Chondrocyte (in vitro differentiated cells): ENCODE measurements at regions not wholly inside any gene's neighbourhood (a gene's known extent, or its start where the extent isn't known, plus 50 kb on each side); places are given as distances from the start of the nearest gene placed in this dataset.

Source experiments
- DNase-seq: peaks from one replicate; pipeline ENCODE4 v3.0.0; 2021; ENCODE audit warnings: mixed read lengths, low spot score
- H3K27ac Mint-ChIP-seq: one replicate; pipeline ENCODE4 v1.8.0; 2021; ENCODE audit warnings: mild to moderate bottlenecking, moderate library complexity, mixed read lengths; ENCODE audit not compliant: unreplicated experiment
- H3K27me3 Mint-ChIP-seq: 2 replicates; pipeline ENCODE4 v1.8.0; 2021; ENCODE audit warnings: low read depth, mixed read lengths
- H3K36me3 Mint-ChIP-seq: 2 replicates; pipeline ENCODE4 v1.8.0; 2021; ENCODE audit warnings: low read depth, mixed read lengths
- H3K4me1 Mint-ChIP-seq: 2 replicates; pipeline ENCODE4 v1.8.0; 2021; ENCODE audit warnings: low read depth, mild to moderate bottlenecking, mixed read lengths
- H3K4me3 Mint-ChIP-seq: one replicate; pipeline ENCODE4 v1.8.0; 2021; ENCODE audit warnings: mild to moderate bottlenecking, moderate library complexity, mixed read lengths; ENCODE audit not compliant: unreplicated experiment
- H3K9me3 Mint-ChIP-seq: 2 replicates; pipeline ENCODE4 v1.8.0; 2021; ENCODE audit warnings: low read depth, mixed read lengths
- CTCF ChIP-seq: fragments of 200-600 bp; sonication (generic); IDR thresholded peaks from 2 replicates; pipeline ENCODE4 v1.5.0; 2021; ENCODE audit warnings: antibody characterized with exemption, mild to moderate bottlenecking, moderate library complexity

- Mint-ChIP-seq H3K4me1 (no peaks in the 10 kb centered on the region), H3K36me3 (no peaks in the 10 kb centered on the region), H3K9me3 (peaks cover 9% of the 10 kb centered on the region), H3K27me3 (no peaks in the 10 kb centered on the region), H3K27ac (no peak overlapping the region), H3K4me3 (no peak overlapping the region)
- no peak for TF ChIP-seq CTCF
- DNase-seq: no peak
These were observed 499.0 kb downstream of the GALC start for GRCh38 chr14:87494010-87494409.

GRCh38 chr14:87492561-87492960 lies 500.4 kb downstream of the GALC start:
- H3K27me3 Mint-ChIP-seq: no peaks in the 10 kb centered on the region
- no peaks in the 10 kb centered on the region for H3K4me1 Mint-ChIP-seq
- no peak overlapping the region for H3K27ac Mint-ChIP-seq
- H3K4me3 Mint-ChIP-seq: no peak overlapping the region
- no peaks in the 10 kb centered on the region for H3K36me3 Mint-ChIP-seq
- peaks cover 6% of the 10 kb centered on the region for H3K9me3 Mint-ChIP-seq
- no peak for DNase-seq
- TF ChIP-seq CTCF: no peak

GRCh38 chr14:87491816-87492215 lies 501.2 kb downstream of the GALC start:
- Mint-ChIP-seq H3K4me3 (no peak overlapping the region), H3K4me1 (no peaks in the 10 kb centered on the region), H3K27me3 (no peaks in the 10 kb centered on the region), H3K9me3 (peaks cover 6% of the 10 kb centered on the region), H3K36me3 (no peaks in the 10 kb centered on the region), H3K27ac (no peak overlapping the region)
- no peak for TF ChIP-seq CTCF
- DNase-seq: no peak

GRCh38 chr14:87489196-87489819 lies 503.7 kb downstream of the GALC start:
- H3K27ac Mint-ChIP-seq: no peak overlapping the region
- no peak overlapping the region for H3K4me3 Mint-ChIP-seq
- DNase-seq: no peak
- TF ChIP-seq CTCF: no peak
- H3K36me3 Mint-ChIP-seq: no peaks in the 10 kb centered on the region
- H3K4me1 Mint-ChIP-seq: no peaks in the 10 kb centered on the region
- peaks cover 12% of the 10 kb centered on the region for H3K9me3 Mint-ChIP-seq
- no peaks in the 10 kb centered on the region for H3K27me3 Mint-ChIP-seq

GRCh38 chr14:87483271-87484260 lies 509.4 kb downstream of the GALC start:
- no peak overlapping the region for H3K27ac Mint-ChIP-seq
- DNase-seq: no peak
- H3K4me3 Mint-ChIP-seq: no peak overlapping the region
- H3K9me3 Mint-ChIP-seq: peaks cover 14% of the 10 kb centered on the region
- no peak for TF ChIP-seq CTCF
- H3K36me3 Mint-ChIP-seq: no peaks in the 10 kb centered on the region
- H3K27me3 Mint-ChIP-seq: no peaks in the 10 kb centered on the region
- no peaks in the 10 kb centered on the region for H3K4me1 Mint-ChIP-seq
